NCI-H446 (cell line): ENCODE measurements at regions not wholly inside any gene's neighbourhood (a gene's known extent, or its start where the extent isn't known, plus 50 kb on each side); places are given as distances from the start of the nearest gene placed in this dataset.
"Not testable (repeated sequence)": the region's sequence is repeated elsewhere in the genome, so short reads cannot be mapped to it uniquely, and the experiment has no call there.

Experiments used
- DNase-seq, 2 experiments: peaks; one replicate each; lab custom pipeline; 2025; lab: John Stamatoyannopoulos, UW

DNA sequence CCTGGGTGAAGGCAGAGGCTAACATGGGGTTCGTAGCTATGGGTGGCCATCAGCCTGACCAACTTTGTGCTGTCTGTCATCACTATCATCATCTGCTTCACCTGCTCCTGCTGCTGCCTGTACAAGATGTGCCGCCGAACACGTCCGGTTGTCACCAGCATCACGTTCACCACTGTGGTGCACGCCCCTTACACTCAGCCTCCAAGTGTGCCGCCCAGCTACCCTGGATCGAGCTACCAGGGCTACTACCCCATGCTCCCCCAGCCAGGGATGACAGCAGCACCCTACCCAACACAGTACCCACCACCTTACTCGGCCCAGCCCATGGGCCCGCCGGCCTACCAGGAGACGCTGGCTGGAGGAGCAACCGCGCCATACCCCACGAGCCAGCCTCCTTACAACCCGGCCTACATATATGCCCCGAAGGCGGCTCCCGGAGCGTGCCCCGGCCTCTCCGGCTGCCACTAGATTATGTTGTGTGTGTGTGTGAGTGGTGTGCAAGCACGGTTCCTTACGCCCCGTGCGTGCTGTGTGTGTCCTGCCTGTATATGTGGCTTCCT, 213.4 kb upstream of the XIST start:
- DNase-seq: no peak

DNA sequence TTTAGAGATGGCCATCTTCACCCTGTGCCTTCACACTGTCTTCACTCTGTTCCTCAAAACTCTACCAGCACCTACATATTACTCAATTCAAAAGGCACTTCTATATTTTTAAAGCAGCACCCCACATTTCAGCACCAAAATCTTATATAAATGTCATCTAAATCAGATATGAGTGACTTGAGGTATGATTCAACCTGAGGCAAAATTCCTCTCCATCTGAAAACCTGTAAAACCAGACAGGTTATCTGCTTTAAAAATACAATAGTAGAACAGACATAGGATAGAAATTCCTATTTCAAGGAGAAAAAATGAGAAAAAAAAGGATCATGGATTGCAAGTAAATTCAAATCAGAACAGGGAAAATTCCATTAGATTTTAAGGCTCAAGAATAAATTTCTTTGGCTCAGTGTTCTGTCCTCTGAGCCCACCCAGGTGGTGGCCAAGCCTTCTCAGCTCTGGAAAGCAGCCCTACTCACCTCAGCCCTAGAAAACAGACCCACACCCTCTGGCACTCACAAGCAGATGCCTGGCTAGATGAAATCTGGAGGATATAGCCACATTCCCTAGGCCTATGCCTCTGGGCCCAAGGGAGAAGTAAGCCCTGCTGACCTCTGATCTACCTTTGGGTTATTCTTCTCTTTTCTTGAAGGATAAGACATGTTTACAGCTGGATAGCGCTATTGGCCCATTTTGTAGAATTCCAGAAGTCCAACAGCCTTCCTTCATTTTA, 211.1 kb upstream of the XIST start:
- no peak for DNase-seq

DNA sequence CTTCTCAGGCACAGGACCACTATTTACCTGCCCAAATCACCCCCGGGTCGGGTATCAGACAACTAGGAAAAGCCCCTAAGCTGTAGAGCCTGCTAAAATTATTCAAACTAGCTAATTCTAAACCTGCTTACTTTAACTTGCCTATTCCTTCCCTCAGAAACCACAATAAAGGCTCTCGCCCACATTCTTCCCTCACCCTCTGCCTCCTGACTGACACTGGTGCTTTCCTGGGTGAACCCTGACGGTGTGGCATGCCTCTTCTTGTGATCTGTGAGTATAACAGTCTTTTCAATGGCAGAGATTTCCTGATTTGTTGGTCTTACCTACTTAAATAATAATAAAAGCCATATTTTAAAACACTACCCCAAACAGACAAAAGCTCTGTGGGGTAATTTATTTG, 209.4 kb upstream of the XIST start:
- DNase-seq: no peak

DNA sequence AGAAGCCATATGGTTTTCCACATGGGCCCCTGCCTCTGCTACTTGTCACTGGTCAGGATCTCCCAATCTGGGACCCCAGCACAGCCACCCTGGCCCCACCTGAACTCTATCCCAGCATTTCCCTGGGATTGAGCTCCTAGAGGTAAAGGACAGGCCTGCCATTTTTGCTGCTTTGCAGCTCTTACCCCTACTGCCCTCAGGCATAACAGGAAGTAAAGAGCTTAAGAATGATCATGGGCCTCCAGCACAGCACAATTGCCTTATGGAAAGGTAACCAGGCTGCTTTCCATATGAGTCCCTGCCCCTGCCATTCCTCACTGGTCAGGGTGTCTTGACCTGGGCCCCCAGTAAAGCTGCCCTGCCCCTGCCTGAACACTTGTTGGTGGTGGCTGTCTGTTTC, 196.6 kb upstream of the XIST start:
- DNase-seq: no peak

DNA sequence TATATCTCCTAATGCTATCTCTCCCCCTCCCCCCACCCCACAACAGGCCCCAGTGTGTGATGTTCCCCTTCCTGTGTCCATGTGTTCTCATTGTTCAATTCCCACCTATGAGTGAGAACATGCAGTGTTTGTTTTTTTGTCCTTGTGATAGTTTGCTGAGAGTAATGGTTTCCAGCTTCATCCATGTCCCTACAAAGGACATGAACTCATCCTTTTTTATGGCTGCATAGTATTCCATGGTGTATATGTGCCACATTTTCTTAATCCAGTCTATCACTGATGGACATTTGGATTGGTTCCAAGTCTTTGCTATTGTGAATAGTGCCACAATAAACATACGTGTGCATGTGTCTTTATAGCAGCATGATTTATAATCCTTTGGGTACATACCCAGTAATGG, 181.6 kb upstream of the XIST start:
- not testable (repeated sequence) for DNase-seq

DNA sequence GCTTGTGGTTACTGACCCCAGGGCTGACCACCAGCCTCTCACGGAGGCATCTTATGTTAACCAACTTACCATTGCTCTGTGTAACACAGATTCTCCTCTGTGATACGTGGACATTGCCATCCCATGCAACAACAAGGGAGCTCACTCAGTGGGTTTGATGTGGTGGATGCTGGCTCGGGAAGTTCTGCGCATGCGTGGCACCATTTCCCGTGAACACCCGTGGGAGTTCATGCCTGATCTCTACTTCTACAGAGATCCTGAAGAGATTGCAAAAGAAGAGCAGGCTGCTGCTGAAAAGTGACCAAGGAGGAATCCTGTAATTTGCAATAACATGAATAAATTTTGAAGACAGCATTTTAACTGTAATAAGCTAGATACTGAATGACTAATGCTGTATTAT, 179.0 kb upstream of the XIST start:
- not testable (repeated sequence) for DNase-seq

DNA sequence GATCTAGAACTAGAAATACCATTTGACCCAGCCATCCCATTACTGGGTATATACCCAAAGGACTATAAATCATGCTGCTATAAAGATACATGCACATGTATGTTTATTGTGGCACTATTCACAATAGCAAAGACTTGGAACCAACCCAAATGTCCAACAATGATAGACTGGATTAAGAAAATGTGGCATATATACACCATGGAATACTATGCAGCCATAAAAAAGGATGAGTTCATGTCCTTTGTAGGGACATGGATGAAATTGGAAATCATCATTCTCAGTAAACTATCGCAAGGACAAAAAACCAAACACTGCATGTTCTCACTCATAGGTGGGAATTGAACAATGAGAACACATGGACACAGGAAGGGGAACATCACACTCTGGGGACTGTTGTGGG, 178.3 kb upstream of the XIST start:
- DNase-seq: not testable (repeated sequence)

DNA sequence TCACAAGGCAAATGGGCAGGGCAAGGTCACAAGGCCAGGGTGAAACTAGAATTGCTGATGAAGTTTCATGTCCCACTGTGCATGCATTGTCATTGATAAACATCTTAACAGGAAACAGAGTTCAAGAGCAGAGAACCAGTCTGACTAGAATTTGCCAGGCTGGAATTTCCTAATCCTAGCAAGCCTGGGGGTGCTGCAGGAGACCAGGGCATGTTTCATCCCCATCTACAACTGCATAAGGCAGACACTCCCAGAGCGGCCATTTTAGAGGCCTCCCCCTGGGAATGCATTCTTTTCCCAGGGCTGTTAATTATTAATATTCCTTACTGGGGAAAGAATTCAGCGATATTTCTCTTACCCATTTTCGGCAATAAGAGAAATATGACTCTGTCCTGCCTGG, 172.6 kb upstream of the XIST start:
- DNase-seq: not testable (repeated sequence)

DNA sequence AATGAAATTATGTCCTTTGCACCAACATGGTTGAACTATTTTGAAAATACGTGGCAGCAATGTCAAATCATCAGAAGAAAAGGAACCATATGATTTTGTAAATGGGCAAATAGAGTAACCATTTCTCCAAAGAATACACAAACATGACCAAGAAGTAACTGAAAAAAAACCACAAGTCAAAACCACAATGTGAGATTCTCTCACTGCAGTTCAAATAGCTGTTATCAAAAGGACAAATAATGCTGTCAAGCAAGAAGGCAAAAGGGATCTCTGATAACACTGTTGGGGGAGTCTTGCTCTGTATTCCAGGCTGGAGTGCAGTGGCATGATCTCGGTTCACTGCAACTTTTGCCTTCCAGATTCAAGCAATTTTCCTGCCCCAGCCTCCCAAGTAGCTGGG, 170.7 kb upstream of the XIST start:
- no peak for DNase-seq

DNA sequence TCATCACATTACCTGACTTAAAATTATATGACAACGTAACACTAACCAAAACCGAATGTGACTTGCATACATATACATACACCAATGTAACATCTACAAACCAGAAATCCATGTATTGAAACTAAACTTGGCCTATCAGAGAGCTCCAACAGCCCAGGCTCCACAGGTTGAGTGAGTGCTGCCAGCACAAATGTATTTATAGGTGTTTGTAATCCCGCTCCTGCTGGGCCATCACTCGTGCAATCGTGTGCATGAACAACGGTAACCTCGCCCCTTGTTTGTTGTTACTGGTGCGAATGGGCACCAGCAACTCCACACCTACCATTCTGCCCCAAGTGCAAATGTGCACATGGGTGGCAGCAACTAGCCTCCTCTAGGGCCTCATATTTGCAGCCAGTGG, 165.7 kb upstream of the XIST start:
- DNase-seq: no peak

DNA sequence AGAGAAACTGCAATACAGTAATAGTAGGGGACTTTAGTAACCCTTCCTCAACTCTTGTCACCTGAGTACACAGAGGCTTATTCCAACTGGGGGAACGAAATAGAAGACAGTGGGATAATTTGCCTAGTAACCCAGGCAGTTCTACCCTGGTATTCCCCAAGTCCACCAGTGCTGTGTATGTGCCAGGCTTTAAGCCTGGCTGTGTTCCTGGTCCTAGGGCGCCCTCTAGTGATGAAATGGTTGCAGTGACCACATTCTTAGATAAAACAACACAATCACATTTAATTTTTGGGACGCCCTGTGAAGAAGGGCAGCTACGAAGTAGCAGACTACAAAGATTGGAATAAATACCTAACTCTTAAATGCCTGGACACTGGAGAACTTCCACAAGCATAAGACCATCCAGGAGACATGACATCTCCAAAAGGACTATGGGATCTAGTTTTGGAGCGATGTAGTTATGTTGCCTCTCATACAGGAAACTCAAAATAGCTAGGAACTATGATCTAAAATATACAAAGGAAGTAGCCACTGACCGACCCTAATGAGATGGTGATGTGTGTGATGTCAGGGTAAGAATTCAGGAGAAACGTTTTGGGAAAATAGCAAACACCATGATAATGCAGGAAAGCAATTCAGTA, 163.0 kb upstream of the XIST start:
- DNase-seq: peak; percentile 31 to 67

DNA sequence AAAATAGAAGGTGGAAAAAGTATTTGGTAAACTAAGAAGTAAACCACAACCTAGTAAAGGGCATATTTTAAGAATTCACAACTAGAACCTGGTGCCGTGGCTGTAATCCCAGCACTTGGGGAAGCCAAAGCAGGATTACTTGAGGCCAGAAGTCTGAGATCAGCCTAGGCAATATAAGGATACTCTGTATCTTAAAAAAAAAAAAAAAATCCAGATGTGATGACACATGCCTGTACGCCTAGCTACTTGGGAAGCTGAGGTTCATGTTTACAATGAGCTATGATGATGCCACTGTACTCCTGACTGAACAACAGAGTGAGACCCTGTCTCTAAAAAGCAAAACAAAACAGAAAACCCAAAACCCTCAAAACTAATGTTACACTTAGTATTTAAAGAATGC, 156.5 kb upstream of the XIST start:
- no peak for DNase-seq

DNA sequence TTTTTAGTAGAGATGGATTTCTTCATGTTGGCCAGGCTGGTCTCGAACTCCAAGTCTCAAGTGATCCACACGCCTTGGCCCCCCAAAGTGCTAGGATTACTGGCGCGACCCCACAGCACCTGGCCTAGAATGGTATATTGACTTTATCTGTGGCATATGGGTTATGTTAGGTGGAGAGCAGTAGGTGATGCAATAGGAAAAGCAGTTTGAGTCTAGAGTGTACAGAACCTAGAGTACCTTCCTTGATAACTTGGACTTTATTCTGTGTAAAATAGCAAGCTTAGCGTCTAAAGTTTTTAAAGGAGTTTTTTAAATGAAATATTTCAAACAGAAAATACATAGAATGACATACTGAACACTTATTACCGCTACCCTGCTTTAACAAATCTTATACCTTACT, 139.5 kb upstream of the XIST start:
- no peak for DNase-seq

DNA sequence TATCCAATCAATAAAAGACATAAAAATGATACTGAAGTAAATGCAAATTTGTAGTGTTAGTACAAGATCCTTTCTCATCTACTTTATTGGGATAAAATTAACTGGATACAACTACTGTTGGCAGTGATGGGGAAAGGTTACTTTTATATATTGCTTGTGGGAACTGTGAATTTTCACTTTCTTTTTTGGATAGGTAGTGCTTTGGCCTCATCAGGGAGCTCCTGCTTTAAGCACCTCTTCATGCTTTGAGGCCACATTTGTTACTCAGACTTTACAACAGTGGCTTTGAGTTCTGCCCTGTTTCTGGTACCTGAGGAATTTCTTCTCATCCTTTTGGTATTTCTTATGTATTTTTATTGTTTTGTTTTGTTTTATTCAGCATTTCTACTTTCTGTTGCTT, 134.7 kb upstream of the XIST start:
- no peak for DNase-seq

DNA sequence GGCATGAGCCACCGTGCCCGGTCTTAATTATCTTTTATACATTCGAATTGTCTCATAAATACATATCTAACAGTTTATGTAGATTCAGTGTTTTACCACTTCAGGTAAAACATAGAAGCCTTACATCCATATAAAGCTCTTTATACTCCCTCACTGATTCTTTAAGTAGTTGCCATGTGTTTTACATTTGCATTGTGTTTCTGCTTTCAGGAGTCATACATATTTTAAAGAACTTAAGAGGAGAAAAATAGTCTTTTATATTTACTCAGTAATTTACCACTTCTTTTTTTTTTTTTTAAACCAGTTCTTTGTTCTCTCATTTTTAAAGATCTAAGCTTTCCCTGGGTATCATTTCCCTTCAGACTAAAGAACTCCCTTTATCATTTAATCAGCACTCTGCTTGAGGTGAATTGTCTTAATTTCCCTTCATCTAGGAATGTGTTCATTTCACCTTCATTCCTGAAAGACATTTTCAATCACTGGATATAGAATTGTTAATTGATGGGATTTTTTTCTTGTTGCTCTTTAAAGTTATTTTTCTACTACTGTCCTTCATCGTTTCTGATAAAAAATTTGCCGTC, 127.1 kb upstream of the XIST start:
- DNase-seq: no peak

DNA sequence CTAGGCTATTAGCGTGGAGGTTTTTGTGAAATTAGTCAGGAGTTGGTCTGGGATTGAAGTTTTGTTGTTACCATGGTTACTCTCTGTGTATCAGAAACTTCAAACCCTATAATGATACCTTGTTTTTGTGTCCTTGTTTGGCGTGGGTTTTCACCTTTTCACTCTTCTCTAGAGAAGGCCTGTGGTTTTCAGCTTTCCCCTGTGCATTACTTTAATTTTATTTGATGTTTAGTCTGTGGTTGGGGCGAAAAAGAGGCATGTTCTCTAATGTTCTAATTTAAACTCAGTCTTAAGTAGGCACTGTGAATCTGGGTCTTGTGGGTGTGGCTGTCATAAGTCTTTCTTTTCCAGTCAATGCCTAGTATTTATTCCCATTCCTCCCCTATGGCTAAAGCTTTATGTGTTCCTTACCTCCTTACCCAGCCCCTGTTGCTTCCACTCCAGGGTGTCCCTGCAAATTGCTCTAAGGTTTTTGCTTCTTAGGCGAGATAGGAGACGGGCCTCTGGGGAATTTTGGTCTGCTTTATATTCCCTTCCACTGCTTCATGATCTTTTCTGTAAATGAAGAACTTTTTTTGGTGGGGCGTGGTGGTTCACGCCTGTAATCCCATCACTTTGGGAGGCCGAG, 125.1 kb upstream of the XIST start:
- DNase-seq: no peak

DNA sequence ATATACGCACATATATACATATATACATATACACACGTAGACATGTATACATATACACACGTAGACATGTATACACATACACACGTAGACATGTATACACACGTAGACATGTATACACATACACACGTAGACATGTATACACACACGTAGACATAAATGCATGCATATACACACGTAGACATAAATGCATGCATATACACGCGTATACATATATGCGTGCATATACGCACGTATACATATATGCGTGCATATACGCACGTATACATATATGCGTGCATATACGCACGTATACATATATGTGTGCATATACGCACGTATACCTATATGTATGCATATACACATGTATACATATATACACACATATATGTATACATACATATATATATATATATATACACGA, 114.9 kb upstream of the XIST start:
- DNase-seq: not testable (repeated sequence)

DNA sequence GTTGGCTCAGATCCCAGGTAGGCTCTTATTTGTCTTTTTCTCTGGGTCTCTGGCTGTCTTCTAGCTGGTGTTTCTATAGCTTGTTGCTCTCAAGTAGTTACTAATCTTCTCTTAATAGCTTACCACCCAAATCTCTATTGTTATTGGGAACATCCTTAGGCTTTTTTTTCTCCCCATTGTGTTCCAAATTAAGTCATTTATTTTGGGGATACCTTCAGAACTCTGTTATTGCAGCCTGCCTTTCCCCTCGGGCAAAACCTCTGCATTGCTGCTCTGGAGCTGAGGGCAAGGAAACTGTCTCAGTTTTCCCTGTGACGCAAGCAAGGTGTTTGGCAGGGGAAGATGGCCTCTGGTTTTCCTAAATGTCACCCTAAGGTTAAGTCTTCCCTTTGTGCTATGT, 113.3 kb upstream of the XIST start:
- DNase-seq: no peak

DNA sequence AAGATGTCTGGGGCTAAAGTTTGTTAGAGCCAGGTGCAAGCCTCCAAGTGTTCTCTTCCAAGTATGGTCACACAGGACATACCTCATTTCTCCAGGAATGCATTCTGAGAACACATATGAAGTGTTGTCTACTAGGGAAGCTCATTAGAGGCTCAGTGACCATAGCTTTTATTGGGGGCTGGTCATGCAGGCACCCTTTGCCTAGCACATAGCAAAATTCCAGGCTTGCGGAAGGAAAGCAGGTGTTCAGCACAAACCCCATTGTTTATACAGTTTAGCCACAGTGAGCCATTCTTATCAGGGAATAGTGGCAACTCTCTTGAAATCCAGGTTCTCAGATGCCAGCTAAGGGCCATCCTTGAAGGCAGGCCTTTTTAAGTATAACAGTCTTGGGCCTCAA, 112.1 kb upstream of the XIST start:
- DNase-seq: no peak

DNA sequence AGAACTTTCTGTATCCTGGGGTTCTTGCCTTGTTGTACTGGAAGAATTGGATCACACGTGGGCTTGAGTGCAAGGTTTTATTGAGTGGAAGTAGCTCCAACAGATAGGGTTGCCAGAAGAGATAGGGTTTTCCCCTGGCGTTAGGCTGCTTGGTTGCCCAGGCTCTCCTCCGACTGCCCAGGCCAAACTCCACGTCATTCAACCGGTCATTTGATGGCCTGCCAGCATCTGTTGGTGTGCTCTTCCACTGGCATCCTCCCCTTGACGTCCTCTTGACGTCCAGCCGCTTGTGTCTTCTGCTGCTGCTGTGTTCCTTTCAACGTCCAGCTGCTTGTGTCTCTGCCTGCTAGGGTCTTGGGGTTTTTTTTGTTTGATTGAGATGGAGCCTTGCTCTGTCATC, 111.2 kb upstream of the XIST start:
- DNase-seq: no peak

DNA sequence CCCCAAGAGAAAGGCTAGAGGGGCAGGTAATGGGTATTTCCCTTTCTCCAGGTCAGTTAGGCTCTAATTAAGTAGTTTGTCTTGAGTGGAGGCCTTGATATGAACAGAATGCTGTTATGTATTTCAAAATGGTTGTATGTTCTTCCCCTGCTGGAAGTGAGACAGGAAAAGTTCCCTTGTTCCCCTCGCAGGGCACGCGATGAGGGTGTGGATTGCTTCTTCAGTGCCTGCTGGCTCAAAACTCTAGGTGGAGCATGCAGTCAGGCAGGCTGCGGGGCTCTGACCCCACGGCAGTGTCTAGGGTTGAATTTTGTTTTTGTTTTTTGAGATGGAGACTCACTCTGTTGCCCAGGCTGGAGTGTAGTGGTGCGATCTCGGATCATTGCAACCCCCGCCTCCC, 110.4 kb upstream of the XIST start:
- no peak for DNase-seq

DNA sequence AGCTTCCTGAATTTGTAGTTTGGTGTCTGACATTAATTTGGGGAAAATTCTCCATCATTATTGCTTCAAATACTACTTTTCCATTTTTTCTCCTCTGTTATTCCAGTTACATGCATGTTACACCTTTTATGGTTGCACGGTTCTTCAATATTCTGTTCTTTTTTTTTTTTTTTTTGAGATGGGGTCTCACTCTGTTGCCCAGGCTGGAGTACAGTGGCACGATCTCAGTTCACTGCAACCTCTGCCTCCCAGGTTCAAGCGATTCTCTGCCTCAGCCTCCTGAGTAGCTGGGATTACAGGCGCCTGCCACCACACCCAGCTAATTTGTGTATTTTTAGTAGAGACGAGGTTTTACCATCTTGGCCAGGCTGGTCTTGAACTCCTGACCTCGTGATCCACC, 109.4 kb upstream of the XIST start:
- not testable (repeated sequence) for DNase-seq

DNA sequence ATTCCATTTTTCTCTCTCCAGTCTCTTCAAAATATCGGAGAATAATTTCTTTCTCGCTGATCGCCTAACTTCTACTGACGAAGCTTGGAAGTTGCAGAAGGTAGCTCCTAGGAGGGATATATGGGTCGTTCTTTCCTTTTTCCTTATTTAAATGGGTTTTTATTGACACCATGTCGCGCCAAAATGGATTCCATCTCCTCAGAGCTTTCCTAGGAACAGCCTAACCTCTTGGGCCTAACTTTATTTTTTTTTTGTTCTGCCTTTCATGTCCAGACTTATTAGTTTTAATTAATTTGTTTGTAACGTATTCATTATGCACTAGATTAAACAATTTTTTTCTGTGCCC, 92.0 kb upstream of the XIST start:
- peak in 1 of 2 experiments; percentile 15 for DNase-seq
